ENCODE measurements at regions not wholly inside any gene's neighbourhood (a gene's known extent, or its start where the extent isn't known, plus 50 kb on each side); places are given as distances from the start of the nearest gene placed in this dataset.
"Not testable (repeated sequence)": the region's sequence is repeated elsewhere in the genome, so short reads cannot be mapped to it uniquely, and the experiment has no call there.

DNA sequence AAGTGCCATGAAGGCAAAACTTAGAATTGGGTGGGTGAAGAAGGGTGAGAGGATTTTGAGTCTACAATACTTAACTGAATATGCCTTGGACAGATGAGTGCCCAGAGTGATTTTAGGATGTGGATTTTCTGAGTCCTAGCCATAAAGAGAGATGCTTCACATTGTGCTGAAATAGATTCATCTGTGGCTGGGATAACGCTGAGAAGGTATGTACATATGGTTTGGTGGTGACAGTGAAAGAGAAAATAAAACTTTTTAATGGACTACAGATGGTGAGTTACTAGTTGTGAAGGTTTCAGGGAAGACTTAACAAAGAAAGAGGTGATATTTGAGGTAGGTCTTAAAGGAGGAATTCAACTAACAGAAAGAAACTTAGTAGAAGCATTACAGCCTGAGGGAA lies 265.8 kb downstream of the AKAIN1 start:
- H3K36me3 Mint-ChIP-seq: no peaks in the 10 kb centered on the region
- H3K4me1 Mint-ChIP-seq: no peaks in the 10 kb centered on the region
- no peak overlapping the region for H3K27ac Mint-ChIP-seq
- no peaks in the 10 kb centered on the region for H3K27me3 Mint-ChIP-seq
- H3K4me3 Mint-ChIP-seq: no peak overlapping the region
- H3K9me3 Mint-ChIP-seq: peaks cover 23% of the 10 kb centered on the region

DNA sequence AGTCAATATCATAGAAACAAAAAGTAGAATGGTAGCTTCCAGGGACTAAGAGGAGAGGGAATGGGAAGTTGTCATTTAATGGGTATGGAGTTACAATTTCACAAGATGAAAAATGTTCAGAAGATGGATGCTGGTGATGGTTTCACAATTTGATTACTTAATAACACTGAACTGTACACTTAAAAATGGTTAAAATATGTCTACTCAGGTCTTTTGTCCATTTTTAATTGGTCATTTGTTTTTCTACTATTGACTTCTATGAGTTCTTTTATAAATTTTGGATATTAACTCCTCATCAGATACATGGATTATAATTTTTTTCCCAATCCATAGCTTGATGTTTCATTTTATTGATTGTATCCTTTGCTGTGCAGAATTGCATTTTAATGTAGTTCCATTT lies 275.5 kb downstream of the AKAIN1 start:
- H3K4me3 Mint-ChIP-seq: no peak overlapping the region
- H3K27me3 Mint-ChIP-seq: no peaks in the 10 kb centered on the region
- H3K9me3 Mint-ChIP-seq: peaks cover 13% of the 10 kb centered on the region
- H3K4me1 Mint-ChIP-seq: no peaks in the 10 kb centered on the region
- H3K36me3 Mint-ChIP-seq: no peaks in the 10 kb centered on the region
- H3K27ac Mint-ChIP-seq: no peak overlapping the region

DNA sequence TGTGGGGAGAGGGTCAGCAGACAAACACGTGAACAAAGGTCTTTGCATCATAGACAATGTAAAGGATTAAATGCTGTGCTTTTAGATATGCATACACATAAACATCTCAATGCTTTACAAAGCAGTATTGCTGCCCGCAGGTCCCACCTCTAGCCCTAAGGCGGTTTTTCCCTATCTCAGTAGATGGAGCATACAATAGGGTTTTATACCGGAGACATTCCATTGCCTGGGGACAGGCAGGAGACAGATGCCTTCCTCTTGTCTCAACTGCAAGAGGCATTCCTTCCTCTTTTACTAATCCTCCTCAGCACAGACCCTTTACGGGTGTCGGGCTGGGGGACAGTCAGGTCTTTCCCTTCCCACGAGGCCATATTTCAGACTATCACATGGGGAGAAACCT lies 279.5 kb downstream of the AKAIN1 start:
- H3K9me3 Mint-ChIP-seq: peaks cover 18% of the 10 kb centered on the region
- not testable (repeated sequence) for H3K36me3 Mint-ChIP-seq, H3K27ac Mint-ChIP-seq, H3K4me1 Mint-ChIP-seq, H3K27me3 Mint-ChIP-seq, H3K4me3 Mint-ChIP-seq

DNA sequence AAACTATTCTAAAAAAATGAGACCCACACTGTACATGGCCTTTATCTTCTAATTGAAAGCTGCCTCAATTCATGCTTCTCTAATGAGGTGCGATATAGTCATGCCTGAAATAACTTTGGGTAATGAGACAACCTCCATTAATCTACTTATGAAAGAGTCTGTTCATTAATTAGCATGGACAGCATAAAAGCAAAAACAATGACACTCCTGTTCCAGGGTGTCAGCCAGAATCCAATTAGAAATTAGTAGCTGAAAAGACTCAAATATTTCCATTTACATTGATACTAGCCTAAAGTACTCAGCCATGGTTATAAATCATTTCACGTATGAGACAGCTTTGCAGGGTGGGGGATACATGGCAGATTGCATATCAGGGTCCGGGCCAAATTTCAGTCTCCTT lies 288.7 kb downstream of the AKAIN1 start:
- Mint-ChIP-seq H3K4me3 (no peak overlapping the region), H3K4me1 (no peaks in the 10 kb centered on the region), H3K9me3 (peaks cover 12% of the 10 kb centered on the region), H3K27me3 (peaks cover 1% of the 10 kb centered on the region), H3K27ac (no peak overlapping the region), H3K36me3 (no peaks in the 10 kb centered on the region)

DNA sequence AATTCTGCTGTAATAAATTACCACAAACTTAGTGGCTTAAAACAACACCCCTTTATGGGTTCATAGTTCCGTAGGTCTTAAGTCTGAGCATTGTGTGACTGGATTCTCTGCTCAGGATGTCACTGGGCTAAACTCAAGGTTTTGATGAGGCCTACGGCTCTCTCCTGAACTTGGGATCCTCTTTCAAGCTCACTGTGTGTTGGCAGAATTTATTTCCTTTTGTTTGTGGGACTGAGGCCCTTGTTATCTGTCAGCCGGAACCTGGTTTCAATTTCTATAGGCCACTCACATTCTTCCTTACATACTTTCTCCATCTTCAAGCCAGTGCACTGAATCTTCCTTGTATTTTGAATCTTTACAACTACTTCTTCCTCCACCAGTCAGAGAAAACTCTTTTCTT lies 290.2 kb downstream of the AKAIN1 start:
- H3K27me3 Mint-ChIP-seq: peaks cover 1% of the 10 kb centered on the region
- H3K36me3 Mint-ChIP-seq: no peaks in the 10 kb centered on the region
- H3K4me3 Mint-ChIP-seq: no peak overlapping the region
- no peaks in the 10 kb centered on the region for H3K4me1 Mint-ChIP-seq
- peaks cover 7% of the 10 kb centered on the region for H3K9me3 Mint-ChIP-seq
- no peak overlapping the region for H3K27ac Mint-ChIP-seq

DNA sequence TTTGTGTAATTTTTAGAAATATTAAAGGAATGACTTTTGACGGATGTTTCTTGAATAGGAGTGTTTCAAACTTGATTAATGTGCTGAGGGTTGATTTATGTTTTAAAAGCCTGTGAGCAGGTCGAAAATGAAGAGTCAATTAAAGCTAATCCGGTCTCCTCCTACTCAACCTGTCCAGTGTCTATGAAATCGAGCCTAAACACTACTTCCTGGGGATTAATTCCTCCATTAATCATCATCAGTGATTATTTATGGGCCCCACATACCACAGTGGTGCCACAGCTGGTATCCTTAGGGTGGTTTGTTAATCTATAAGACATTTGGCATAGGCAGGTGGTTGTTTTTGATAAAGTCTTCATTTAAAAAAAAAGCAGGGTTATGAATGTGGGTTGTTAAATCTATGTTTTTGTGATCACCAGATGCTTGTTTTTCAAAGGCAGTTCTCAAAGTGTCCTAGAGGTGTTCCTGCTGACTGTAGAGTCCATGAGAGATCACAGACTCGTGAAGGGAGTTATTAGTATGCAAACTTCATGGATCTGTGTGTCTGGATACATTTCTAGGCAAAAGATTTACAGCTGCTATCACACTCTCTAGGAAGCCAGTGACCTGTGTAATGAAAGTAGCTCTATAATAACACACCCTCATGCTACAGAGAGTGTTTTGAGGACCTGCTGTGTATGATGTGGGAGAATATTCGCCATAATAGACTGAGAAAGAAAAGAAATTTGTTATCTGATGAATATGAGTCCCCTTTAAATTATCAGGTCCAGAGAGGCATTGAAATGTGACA lies 308.6 kb downstream of the AKAIN1 start:
- Mint-ChIP-seq H3K4me3 (no peak overlapping the region), H3K27me3 (no peaks in the 10 kb centered on the region), H3K36me3 (peaks cover 2% of the 10 kb centered on the region), H3K27ac (no peak overlapping the region), H3K9me3 (peaks cover 11% of the 10 kb centered on the region), H3K4me1 (no peaks in the 10 kb centered on the region)

DNA sequence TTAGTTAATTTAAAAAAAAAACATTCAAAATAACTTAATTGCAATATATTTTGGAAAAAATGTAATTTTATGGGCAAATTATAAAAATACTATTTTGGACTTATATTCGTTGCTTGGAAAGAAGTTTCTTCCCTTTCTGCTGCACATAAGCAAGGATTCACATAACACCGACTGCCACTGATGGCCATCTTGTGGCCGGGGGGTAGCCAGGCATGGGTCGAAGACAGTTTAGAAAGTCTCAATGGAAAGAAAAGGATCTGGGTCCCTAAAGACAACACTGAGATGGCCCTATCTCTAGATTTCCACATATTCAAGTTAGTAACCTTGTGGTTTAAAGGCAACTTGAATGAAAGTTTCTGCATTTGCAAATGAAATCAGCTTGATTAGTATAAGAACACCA lies 318.6 kb downstream of the AKAIN1 start:
- H3K27ac Mint-ChIP-seq: no peak overlapping the region
- H3K9me3 Mint-ChIP-seq: peaks cover 9% of the 10 kb centered on the region
- H3K4me1 Mint-ChIP-seq: no peaks in the 10 kb centered on the region
- no peaks in the 10 kb centered on the region for H3K36me3 Mint-ChIP-seq
- H3K27me3 Mint-ChIP-seq: no peaks in the 10 kb centered on the region
- H3K4me3 Mint-ChIP-seq: no peak overlapping the region

DNA sequence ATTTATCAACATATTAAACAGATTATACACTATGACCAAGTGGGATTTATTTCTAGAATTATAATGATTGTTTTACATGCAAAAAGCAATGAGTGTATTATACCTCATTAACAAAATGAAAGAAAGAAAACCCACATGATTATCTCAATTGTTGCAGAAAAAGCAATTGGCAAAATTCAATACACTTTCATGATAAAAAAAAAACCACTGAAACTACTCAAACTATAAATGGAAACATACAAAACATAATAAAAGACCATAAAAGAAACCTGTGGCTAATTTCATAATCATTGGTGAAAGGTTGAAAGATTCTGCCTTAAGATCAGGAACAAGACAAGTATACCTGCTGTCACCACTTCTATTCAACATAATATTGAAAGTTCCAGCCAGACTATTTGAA lies 325.9 kb downstream of the AKAIN1 start:
- no peaks in the 10 kb centered on the region for H3K4me1 Mint-ChIP-seq
- no peak overlapping the region for H3K4me3 Mint-ChIP-seq
- peaks cover 15% of the 10 kb centered on the region for H3K9me3 Mint-ChIP-seq
- no peaks in the 10 kb centered on the region for H3K36me3 Mint-ChIP-seq
- H3K27me3 Mint-ChIP-seq: no peaks in the 10 kb centered on the region
- no peak overlapping the region for H3K27ac Mint-ChIP-seq

DNA sequence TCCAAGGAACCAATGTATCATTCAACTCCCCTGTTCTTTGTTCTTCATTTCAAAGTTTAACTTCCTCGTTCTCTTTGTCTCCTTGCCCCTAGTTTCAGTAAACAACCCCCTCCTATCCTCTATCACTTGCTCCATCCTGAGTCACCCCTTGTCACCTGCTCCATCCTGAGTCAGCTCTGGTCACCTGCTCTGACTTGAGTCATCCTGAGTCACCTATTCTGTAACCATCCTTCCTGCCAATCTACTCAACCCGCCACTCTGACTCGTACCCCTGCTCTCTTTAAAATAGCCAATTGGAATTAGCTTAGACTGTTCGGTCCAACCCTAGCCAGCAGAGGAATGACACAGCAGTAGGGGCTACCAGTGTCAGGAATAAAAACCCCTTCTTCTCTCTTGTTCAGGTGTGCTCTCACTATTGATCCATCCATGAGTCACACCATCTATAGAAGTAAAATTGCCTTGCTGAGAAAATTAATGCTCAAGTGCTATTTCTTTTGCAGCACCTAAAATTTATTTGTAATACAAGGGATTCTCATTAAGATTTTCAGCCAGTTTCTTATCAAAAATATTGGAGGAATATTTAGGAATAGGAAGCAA lies 326.8 kb downstream of the AKAIN1 start:
- Mint-ChIP-seq H3K4me3 (no peak overlapping the region), H3K27me3 (no peaks in the 10 kb centered on the region), H3K36me3 (no peaks in the 10 kb centered on the region), H3K27ac (no peak overlapping the region), H3K9me3 (peaks cover 14% of the 10 kb centered on the region), H3K4me1 (no peaks in the 10 kb centered on the region)

DNA sequence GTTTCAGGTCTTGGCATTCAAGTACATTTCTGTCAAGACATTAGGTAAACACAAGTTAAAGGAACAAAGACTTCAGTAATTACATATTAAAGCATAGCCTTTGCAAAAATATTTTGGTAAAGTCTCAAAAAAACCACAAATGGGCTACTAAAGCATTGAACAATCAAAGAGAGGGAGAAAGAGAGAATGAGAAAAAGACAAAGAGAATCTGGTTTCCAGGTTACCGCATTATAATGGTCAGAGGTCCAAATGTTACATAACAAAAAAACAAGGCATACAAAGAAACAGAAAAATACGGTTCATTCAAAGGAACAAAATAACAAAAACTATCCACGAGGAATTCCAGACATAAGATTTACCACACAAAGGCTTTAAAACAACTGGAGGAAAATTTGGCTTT lies 327.9 kb downstream of the AKAIN1 start:
- no peak overlapping the region for H3K4me3 Mint-ChIP-seq
- peaks cover 16% of the 10 kb centered on the region for H3K9me3 Mint-ChIP-seq
- no peaks in the 10 kb centered on the region for H3K27me3 Mint-ChIP-seq
- no peaks in the 10 kb centered on the region for H3K36me3 Mint-ChIP-seq
- no peaks in the 10 kb centered on the region for H3K4me1 Mint-ChIP-seq
- no peak overlapping the region for H3K27ac Mint-ChIP-seq

DNA sequence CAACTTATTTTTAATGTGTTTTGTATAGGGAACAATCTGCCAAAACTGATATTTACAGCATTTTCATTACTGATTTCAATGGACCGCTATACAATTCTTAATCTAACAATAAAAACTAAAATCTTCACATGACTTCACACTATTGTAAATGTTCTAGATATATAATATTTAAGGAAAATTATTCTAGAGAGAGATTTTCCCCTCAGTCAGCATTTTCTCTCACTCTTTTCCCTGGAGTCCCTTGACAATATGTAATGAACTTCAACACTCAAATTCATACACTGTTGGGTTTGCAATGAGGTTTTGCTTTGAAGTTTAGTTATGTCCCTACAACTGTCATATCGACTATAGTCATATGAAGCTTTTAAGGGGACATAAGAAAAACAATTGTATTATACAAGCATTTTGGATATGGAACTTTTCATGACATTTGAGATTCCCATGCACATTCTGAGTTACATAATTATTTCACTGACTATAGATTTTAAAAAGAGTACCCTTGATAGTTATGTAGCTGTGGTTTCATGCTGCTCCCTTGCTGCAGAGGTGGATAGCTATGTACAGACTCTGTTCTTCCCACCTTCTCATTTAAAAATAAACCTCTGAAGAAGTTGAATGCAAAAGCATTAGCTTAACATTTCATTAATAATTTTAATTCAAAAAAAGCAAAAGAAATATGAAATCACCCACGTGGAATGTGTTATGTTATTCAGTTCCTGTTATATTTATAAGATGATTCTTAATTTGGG lies 338.5 kb downstream of the AKAIN1 start:
- H3K4me1 Mint-ChIP-seq: no peaks in the 10 kb centered on the region
- H3K36me3 Mint-ChIP-seq: no peaks in the 10 kb centered on the region
- peaks cover 4% of the 10 kb centered on the region for H3K9me3 Mint-ChIP-seq
- no peak overlapping the region for H3K27ac Mint-ChIP-seq
- no peak overlapping the region for H3K4me3 Mint-ChIP-seq
- H3K27me3 Mint-ChIP-seq: no peaks in the 10 kb centered on the region

DNA sequence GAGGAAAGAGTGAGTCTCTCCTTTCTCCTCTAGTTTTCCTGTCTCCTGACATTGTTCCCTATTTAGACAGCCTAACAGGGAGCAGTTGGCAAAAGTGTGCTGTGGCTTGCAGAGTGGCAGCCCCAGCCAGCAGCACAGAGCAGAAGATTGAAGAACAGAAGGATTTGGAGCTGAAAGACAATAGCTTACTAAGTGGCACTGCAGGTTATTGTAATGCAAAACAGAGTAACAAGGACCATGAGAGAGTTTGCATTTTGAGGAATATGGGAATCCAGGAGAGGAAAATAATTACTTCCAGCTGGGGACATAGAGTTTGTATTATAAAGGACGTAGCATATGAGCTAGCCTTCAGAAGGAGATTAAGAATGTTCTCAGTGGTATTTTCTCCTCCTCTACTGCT lies 342.4 kb downstream of the AKAIN1 start:
- Mint-ChIP-seq H3K27me3 (no peaks in the 10 kb centered on the region), H3K9me3 (peaks cover under 1% of the 10 kb centered on the region), H3K4me3 (no peak overlapping the region), H3K4me1 (no peaks in the 10 kb centered on the region), H3K27ac (no peak overlapping the region), H3K36me3 (no peaks in the 10 kb centered on the region)

DNA sequence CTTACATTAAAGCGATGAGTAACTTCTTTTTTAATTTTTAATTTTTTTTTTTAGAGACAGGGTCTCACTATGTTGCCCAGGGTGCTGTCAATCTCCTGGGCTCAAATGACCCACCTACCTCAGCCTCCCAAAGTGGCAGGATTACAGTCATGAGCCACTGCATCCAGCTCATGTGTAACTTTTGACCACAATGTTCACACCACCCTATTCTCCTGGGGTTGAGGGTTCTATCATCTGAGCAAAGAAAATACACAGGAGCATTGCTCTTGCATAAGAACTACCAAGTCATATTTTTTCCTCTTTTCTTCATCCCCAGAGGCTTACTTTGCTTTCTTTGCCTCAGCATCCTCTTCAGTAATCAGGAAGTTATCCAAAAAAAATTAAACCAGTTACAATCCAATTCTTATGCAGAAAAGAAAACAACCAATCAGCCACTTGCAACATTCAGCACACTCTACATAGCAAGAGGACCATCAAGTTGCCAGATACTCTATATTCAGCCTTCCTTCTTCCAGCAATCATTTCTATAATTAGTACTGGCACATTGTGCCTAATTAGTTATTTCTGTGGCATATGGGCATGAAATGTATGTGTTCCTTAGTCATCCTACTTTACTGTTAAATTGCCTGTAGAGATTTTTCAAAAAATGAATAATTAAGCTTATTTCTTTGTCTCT lies 345.6 kb downstream of the AKAIN1 start:
- no peak overlapping the region for H3K4me3 Mint-ChIP-seq
- no peak overlapping the region for H3K27ac Mint-ChIP-seq
- H3K27me3 Mint-ChIP-seq: no peaks in the 10 kb centered on the region
- peaks cover 6% of the 10 kb centered on the region for H3K9me3 Mint-ChIP-seq
- no peaks in the 10 kb centered on the region for H3K36me3 Mint-ChIP-seq
- H3K4me1 Mint-ChIP-seq: no peaks in the 10 kb centered on the region

DNA sequence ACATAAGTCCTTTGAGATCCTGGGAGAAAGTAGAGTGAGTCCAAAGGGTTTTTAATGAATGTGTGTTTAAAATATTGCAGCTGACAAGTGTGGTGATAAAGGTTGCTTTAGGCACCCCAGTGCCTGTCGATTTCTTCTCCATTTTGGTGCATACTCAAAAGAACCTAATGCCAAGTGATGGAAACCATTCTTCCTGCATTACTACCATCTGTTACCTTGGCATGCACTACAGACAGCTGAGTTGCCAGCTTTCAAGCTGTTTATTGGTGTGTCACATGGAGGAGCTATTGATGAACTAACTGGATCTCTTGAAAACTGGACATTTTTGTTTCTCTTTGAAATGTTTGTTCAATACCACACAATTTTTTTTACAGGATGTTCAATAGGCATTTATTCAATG lies 350.0 kb downstream of the AKAIN1 start:
- Mint-ChIP-seq H3K27ac (no peak overlapping the region), H3K4me3 (no peak overlapping the region), H3K27me3 (no peaks in the 10 kb centered on the region), H3K4me1 (no peaks in the 10 kb centered on the region), H3K9me3 (peaks cover 6% of the 10 kb centered on the region), H3K36me3 (no peaks in the 10 kb centered on the region)

DNA sequence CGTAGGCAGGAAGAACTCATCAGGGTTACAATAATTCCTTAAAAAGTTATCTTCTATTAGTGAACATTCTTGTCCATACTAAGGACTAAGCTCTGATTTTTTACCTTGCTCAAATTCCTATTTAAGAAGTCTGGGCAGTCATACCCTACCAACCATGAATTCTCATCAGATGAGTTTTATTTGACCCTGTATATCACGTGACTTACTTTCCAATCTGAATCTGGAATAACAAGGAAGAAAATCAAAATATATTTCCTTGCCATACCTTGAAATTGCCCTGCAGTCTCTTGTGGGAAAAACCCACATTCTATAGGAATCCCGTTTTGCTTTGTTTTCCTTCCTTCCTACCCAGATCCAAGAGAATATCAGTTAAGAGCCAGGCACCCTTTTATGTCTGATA lies 352.7 kb downstream of the AKAIN1 start:
- no peak overlapping the region for H3K4me3 Mint-ChIP-seq
- H3K36me3 Mint-ChIP-seq: no peaks in the 10 kb centered on the region
- no peak overlapping the region for H3K27ac Mint-ChIP-seq
- no peaks in the 10 kb centered on the region for H3K4me1 Mint-ChIP-seq
- peaks cover 2% of the 10 kb centered on the region for H3K9me3 Mint-ChIP-seq
- H3K27me3 Mint-ChIP-seq: no peaks in the 10 kb centered on the region

DNA sequence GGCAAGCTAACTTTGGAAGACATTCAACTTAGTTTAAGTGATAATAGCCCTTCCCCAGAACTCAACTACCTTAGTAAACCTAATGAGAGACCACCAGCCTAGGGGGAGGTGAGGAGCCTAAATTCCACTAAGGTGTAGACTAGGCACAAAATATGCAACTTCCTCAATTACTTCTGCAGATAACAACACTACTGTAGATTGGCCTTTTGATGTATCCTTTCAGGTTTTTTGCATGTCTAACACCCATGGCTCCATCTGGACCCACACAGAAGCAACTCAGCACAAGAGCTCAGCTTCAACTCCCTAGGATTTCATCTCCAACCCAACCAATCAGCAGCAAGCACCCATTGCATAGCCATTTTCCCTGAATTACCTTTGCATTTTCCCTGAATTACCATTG lies 353.3 kb downstream of the AKAIN1 start:
- Mint-ChIP-seq H3K27ac (no peak overlapping the region), H3K36me3 (no peaks in the 10 kb centered on the region), H3K27me3 (no peaks in the 10 kb centered on the region), H3K4me1 (no peaks in the 10 kb centered on the region), H3K4me3 (no peak overlapping the region), H3K9me3 (no peaks in the 10 kb centered on the region)

Measured in activated naive CD4-positive, alpha-beta T cell treated with anti-CD3 and anti-CD28 coated beads, Interleukin-2, amount 50 U/mL, for 24 hours (primary cell).